HepG2 (cell line): ENCODE measurements at regions not wholly inside any gene's neighbourhood (a gene's known extent, or its start where the extent isn't known, plus 50 kb on each side); places are given as distances from the start of the nearest gene placed in this dataset.

Experiments used
- MAFF ChIP-seq: IDR thresholded peaks from 2 replicates; pipeline ENCODE4 v1.6.1; 2011; ENCODE audit warnings: low read depth, low read length, improper control_type of control experiment
- ZBTB1 ChIP-seq: sonication (generic); formaldehyde crosslinking; IDR thresholded peaks from 2 replicates; pipeline ENCODE4 v1.4.0; 2020; ENCODE audit warnings: missing genetic modification reagents, borderline replicate concordance
- ZNF569 ChIP-seq: sonication (generic); formaldehyde crosslinking; IDR thresholded peaks from 2 replicates; pipeline ENCODE4 v1.5.0; 2020; ENCODE audit warnings: mild to moderate bottlenecking, missing genetic modification reagents, moderate library complexity, borderline replicate concordance

DNA sequence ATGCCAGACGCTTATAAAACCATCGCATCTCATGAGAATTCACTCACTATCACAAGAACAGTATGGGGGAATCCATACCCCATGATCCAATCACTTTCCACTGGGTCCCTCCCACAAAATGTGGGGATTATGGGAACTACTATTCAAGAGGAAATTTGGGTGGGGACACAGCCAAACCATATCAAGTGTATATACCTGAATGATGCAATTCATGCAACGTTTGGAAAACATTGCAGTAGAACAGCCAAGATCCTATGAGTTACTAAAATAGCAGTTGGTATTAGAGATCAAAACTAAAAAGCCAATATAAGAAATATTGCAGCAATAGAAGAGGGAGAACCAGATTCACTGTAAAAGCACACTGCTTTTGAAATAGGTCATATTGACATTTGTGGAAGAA lies 1543.9 kb upstream of the B3GALT2 start:
- TF ChIP-seq ZBTB1 (CRISPR knock-in tag) (no peak), ZNF569 (no peak), MAFF (no peak)
